ENCODE measurements at regions not wholly inside any gene's neighbourhood (a gene's known extent, or its start where the extent isn't known, plus 50 kb on each side); places are given as distances from the start of the nearest gene placed in this dataset.

DNA sequence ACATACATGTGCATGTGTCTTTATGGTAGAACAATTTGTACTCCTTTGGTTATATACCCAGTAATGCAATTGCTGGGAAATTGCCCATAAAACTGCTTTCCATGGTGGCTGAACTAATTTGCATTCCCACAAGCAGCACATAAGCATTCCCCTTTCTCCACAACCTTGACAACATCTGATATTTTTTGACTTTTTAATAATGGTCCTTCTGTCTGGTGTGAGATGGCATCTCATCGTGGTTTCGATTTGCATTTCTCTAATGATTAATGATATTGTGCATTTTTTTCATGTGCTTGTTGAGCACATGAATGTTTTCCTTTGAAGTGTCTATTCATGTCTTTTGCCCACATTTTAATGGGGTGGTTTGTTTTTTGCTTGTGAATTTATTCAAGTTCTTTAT, 166.0 kb downstream of the TMEM47 start:
- H3K27me3 Mint-ChIP-seq (ENCODE audit: low read depth): no peaks in the 10 kb centered on the region
- no peak overlapping the region for H3K4me3 Mint-ChIP-seq
- TF ChIP-seq ERG (CRISPR knock-in tag; IDR thresholded peaks at IDR 0.05): no peak
- no peak for TF ChIP-seq NFATC4 (CRISPR knock-in tag; IDR thresholded peaks at IDR 0.05)
- TF ChIP-seq ZNF219 (CRISPR knock-in tag; IDR thresholded peaks at IDR 0.05; ENCODE audit: borderline replicate concordance): no peak
- TF ChIP-seq, protein P1, sequence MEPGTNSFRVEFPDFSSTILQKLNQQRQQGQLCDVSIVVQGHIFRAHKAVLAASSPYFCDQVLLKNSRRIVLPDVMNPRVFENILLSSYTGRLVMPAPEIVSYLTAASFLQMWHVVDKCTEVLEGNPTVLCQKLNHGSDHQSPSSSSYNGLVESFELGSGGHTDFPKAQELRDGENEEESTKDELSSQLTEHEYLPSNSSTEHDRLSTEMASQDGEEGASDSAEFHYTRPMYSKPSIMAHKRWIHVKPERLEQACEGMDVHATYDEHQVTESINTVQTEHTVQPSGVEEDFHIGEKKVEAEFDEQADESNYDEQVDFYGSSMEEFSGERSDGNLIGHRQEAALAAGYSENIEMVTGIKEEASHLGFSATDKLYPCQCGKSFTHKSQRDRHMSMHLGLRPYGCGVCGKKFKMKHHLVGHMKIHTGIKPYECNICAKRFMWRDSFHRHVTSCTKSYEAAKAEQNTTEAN (CRISPR knock-in tag; IDR thresholded peaks at IDR 0.05): no peak
- no peak for TF ChIP-seq CREB1 (CRISPR knock-in tag; IDR thresholded peaks at IDR 0.05)
- no peak for TF ChIP-seq EMX1 (CRISPR knock-in tag; IDR thresholded peaks at IDR 0.05)
- TF ChIP-seq, protein P2, sequence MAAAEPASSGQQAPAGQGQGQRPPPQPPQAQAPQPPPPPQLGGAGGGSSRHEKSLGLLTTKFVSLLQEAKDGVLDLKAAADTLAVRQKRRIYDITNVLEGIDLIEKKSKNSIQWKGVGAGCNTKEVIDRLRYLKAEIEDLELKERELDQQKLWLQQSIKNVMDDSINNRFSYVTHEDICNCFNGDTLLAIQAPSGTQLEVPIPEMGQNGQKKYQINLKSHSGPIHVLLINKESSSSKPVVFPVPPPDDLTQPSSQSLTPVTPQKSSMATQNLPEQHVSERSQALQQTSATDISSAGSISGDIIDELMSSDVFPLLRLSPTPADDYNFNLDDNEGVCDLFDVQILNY (CRISPR knock-in tag; IDR thresholded peaks at IDR 0.05): no peak
- no peak for TF ChIP-seq IRF2 (CRISPR knock-in tag; IDR thresholded peaks at IDR 0.05; ENCODE audit: borderline replicate concordance, low read depth)
- no peak for TF ChIP-seq CDX4 (CRISPR knock-in tag; IDR thresholded peaks at IDR 0.05; ENCODE audit: borderline replicate concordance)
- no peak for TF ChIP-seq NR1H2 (CRISPR knock-in tag; IDR thresholded peaks at IDR 0.05)
- no peak for TF ChIP-seq SOX15 (CRISPR knock-in tag; IDR thresholded peaks at IDR 0.05)
- no peak for TF ChIP-seq NR2C2 (CRISPR knock-in tag; IDR thresholded peaks at IDR 0.05)
- TF ChIP-seq ZNF317 (CRISPR knock-in tag; IDR thresholded peaks at IDR 0.05; ENCODE audit: borderline replicate concordance, low read depth): no peak
- no peak for TF ChIP-seq FOXK1 (CRISPR knock-in tag; IDR thresholded peaks at IDR 0.05)
- TF ChIP-seq SMAD3 (CRISPR knock-in tag; IDR thresholded peaks at IDR 0.05; ENCODE audit: borderline replicate concordance): no peak
- TF ChIP-seq SP1 (CRISPR knock-in tag; conservative IDR thresholded peaks at IDR 0.05): no peak
- no peak for TF ChIP-seq ETV6 (CRISPR knock-in tag; IDR thresholded peaks at IDR 0.05)
- no peak for TF ChIP-seq PREB (CRISPR knock-in tag; IDR thresholded peaks at IDR 0.05; ENCODE audit: borderline replicate concordance)
- no peaks in the 10 kb centered on the region for H3K9me3 Mint-ChIP-seq
- H3K4me1 Mint-ChIP-seq: no peaks in the 10 kb centered on the region
- H3K36me3 Mint-ChIP-seq: no peaks in the 10 kb centered on the region
- H3K27ac Mint-ChIP-seq: no peak overlapping the region
- ATAC-seq: no peak
- DNase-seq (ENCODE audit: low spot score): no peak
- ChIA-PET POLR2A (no interaction called here), CTCF (no interaction called here)

DNA sequence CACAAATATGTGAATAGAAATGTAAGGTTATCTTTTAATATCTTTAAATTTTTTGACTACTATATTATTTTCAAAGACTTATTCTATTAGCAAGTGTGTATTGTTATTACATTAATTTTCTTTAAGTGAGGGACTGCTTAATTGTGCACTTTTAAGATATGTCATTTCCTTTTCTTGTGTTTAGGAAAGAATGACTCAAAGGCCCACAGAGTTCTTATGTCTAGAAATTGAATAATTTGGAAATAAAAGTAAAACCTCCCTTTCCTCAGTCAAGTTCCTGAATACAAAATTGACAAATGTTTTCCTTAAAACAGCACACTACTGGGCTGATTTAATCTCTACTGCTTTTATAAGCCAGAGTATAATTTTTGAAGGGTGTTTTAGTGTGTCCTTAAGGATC, 169.7 kb downstream of the TMEM47 start:
- Mint-ChIP-seq H3K36me3 (no peaks in the 10 kb centered on the region), H3K4me1 (no peaks in the 10 kb centered on the region), H3K4me3 (no peak overlapping the region), H3K27me3 (ENCODE audit: low read depth) (no peaks in the 10 kb centered on the region; the same call in 1 of the 2 replicates), H3K27ac (no peak overlapping the region), H3K9me3 (no peaks in the 10 kb centered on the region)
- no peak for DNase-seq (ENCODE audit: low spot score)
- ChIA-PET CTCF (no interaction called here), POLR2A (no interaction called here)
- no peak for ATAC-seq
- TF ChIP-seq PRRX2 (CRISPR knock-in tag; IDR thresholded peaks at IDR 0.05) (no peak), GRHL2 (CRISPR knock-in tag; IDR thresholded peaks at IDR 0.05; ENCODE audit: insufficient replicate concordance, severe bottlenecking) (no peak), TEAD1 (CRISPR knock-in tag; IDR thresholded peaks at IDR 0.05) (no peak), ELF4 (CRISPR knock-in tag; IDR thresholded peaks at IDR 0.05; ENCODE audit: low read depth) (no peak)
- TF ChIP-seq, protein P3, sequence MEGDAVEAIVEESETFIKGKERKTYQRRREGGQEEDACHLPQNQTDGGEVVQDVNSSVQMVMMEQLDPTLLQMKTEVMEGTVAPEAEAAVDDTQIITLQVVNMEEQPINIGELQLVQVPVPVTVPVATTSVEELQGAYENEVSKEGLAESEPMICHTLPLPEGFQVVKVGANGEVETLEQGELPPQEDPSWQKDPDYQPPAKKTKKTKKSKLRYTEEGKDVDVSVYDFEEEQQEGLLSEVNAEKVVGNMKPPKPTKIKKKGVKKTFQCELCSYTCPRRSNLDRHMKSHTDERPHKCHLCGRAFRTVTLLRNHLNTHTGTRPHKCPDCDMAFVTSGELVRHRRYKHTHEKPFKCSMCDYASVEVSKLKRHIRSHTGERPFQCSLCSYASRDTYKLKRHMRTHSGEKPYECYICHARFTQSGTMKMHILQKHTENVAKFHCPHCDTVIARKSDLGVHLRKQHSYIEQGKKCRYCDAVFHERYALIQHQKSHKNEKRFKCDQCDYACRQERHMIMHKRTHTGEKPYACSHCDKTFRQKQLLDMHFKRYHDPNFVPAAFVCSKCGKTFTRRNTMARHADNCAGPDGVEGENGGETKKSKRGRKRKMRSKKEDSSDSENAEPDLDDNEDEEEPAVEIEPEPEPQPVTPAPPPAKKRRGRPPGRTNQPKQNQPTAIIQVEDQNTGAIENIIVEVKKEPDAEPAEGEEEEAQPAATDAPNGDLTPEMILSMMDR (IDR thresholded peaks at IDR 0.05): no peak
- TF ChIP-seq, protein P4, sequence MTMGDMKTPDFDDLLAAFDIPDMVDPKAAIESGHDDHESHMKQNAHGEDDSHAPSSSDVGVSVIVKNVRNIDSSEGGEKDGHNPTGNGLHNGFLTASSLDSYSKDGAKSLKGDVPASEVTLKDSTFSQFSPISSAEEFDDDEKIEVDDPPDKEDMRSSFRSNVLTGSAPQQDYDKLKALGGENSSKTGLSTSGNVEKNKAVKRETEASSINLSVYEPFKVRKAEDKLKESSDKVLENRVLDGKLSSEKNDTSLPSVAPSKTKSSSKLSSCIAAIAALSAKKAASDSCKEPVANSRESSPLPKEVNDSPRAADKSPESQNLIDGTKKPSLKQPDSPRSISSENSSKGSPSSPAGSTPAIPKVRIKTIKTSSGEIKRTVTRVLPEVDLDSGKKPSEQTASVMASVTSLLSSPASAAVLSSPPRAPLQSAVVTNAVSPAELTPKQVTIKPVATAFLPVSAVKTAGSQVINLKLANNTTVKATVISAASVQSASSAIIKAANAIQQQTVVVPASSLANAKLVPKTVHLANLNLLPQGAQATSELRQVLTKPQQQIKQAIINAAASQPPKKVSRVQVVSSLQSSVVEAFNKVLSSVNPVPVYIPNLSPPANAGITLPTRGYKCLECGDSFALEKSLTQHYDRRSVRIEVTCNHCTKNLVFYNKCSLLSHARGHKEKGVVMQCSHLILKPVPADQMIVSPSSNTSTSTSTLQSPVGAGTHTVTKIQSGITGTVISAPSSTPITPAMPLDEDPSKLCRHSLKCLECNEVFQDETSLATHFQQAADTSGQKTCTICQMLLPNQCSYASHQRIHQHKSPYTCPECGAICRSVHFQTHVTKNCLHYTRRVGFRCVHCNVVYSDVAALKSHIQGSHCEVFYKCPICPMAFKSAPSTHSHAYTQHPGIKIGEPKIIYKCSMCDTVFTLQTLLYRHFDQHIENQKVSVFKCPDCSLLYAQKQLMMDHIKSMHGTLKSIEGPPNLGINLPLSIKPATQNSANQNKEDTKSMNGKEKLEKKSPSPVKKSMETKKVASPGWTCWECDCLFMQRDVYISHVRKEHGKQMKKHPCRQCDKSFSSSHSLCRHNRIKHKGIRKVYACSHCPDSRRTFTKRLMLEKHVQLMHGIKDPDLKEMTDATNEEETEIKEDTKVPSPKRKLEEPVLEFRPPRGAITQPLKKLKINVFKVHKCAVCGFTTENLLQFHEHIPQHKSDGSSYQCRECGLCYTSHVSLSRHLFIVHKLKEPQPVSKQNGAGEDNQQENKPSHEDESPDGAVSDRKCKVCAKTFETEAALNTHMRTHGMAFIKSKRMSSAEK (CRISPR knock-in tag; IDR thresholded peaks at IDR 0.05; ENCODE audit: borderline replicate concordance): no peak

All from WTC11 (cell line).